Cerebellar cortex (tissue), 1 donor: ENCODE measurements at regions not wholly inside any gene's neighbourhood (a gene's known extent, or its start where the extent isn't known, plus 50 kb on each side); places are given as distances from the start of the nearest gene placed in this dataset.

Experiments used
- DNase-seq: peaks from one replicate; pipeline ENCODE4 v3.0.0-alpha.2; 2015; ENCODE audit warnings: low spot score

DNA sequence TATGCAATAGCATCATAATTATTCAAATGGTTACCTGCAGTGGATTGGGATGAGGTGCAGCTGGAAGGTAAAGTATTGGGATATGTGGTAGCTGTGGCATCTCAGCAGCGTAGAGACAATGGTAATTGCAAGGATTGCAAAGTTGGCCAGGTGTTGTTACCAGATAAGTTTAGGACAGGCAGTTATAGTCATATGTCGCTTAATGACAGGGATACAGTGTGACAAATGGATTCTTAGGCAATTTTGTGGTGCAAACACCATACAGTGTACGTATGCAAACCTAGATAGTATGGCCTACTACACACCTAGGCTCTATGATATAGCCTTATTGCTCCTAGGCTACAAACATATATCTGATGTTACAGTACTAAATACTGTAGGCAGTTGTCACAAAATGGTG lies 163.5 kb upstream of the LYZL2 start:
- DNase-seq = no peak

DNA sequence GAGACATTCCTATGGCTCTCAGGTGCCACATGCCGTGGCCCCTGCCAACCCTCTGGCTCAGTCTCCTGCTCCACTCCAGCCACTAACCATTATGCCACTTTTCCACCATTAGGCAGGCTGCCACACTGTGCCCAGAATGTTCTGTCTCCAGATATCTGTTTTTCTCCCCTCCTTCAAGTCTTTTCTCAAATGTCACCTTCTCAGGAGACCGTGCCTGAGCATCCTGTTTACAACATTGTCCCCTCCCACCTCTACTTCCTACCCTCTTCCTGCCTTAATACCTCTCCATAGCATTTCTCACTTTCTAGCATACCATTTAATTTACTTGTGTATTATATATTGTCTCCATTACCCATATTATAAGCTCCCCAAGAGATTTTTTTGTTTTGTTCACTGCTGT lies 162.5 kb upstream of the LYZL2 start:
- DNase-seq = no peak

DNA sequence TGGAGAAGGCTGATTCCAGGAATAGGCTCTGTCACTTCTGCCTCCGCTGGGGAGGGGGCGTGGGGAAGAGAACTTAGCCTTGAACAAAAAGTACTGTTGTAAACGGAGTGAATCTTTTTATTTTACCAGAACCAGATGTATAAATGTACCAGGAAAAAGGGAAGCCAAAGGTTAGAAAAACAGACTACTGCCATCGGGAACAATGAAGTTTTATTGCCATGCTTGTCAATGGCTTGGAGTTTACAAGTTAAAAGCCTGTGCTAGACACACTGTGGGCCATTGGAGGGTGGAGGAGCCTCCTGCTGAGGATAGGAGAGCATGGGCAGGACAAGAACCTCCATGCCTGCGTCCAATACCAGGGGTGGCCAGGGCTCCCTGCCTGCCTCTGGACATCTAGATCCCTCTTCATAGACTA lies 161.7 kb upstream of the LYZL2 start:
- no peak for DNase-seq

DNA sequence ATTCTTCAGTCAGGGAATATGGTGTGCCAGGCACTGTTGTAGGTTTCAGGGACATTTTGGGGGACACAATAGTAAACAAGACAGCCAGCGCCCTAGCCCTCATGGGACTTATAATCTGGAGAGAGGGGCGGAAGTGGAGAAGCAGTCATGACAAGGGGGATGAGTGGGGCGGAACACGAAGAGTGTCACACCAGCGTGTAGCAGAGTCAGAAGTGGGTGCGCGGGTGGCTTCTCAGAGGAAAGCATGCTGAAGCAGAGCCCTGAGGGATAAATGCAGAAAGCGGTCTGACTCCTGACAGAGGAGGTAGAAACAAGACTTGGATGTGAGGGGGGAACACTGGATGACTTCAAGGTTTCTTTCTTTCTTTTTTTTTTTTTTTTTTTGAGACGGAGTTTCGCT lies 160.3 kb upstream of the LYZL2 start:
- no peak for DNase-seq

DNA sequence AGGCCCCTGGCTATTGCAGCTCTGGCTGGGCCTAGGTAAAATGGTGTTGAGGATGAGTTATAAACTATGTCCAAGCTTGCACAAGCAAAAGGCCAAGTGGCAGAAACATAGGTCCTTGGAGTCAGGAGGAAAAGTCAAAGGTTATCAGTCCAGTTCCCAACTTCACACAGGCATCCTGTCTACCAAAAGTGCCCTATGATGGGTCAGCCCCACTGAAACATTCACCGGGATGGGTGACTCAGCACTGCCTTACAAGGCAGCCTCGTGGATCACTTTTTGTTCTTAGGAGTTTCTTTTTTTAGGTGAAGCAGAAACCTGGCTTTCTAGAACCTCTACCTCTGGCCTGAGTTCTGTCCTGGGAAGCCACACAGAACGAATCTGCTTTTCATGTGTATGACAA lies 158.8 kb upstream of the LYZL2 start:
- no peak for DNase-seq

DNA sequence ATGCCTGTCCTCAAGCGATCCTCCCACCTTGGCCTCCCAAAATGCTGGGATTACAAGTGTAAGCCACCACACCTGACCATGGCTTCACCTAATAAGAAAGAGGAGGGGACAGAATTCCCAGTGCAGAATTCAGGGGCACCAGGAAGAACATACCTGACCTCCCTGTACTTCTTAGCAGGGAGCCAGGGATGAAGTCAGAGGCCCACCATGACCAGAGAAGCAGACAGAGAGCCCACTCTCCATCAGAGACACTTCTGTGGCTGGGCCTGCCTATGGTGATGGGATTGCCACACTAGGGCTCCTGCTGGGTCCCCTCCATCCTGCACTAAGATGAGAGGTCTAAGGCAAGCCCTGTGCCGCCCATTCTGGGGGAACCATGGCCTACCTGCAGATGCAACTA lies 157.4 kb upstream of the LYZL2 start:
- no peak for DNase-seq

DNA sequence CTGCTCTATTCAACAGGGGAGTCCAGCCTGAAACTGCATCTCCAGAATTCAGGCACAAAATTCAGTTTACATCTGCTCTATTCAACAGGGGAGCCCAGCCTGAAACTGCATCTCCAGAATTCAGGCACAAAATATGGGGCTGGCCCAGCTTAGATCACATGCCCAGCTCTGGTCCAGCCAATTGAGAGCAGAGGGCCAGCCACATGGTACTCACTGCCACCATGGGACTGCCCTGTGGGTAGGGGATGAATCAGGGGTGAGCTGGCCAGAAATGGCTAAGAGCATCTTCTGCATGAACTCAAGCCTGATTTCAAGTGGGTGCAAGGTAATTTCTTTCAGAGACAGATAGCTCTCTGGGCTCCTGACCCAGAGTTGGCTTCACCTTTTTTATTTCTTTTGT lies 156.6 kb upstream of the LYZL2 start:
- peak; percentile 1 for DNase-seq

DNA sequence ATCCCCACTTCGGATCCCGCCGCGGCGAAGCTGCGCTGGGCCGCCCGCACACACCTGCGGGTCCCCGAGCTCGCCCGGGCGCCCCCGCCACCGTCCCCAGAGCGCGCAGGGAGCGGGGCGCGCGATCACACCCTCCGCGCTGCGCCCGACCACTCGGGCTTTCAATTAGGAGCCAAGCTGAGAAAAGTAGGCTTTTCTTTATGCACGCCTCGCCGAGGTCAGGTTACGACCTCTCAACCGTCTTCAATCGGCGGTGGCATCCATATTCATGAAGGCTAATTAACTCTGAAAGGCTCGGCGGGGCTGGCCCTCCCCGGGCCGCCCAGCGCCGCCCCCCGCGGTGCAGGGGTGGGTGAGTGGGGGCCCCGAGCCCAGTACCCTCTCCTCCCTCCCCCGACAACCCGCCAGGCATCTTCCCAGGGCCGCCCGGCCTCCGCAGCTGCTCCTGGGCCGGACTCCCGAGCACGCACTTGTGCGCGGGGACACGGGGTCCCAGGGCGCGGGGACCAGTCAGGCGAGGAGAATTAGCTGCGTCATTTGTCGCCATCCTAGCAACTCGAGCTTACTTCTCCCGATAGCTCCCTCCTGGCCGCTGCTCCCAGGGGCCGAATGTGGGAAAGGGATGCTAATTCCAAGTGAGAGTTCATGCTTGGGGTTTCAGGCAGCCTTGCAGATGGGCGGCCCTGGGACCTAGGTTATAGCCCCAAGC lies 155.5 kb upstream of the LYZL2 start:
- DNase-seq = peak; percentile 76

DNA sequence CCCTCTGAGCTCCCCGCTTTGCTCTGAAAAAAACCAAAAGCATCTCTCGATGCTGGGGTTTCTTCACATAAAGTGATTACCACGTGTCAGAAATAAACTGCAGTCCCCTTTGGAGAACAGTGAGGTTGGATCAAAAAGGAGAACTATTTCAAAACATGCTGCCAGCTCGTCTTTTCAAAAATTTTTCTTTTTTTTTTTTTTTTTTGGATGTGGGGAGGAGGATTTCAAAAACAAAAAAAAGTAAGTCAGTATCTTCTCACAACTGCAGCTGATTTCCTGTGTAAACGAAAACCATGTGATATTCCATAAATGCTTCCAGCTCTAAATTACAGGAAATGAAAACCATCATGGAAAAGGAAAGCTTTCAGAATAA lies 155.0 kb upstream of the LYZL2 start:
- peak; percentile 21 for DNase-seq

DNA sequence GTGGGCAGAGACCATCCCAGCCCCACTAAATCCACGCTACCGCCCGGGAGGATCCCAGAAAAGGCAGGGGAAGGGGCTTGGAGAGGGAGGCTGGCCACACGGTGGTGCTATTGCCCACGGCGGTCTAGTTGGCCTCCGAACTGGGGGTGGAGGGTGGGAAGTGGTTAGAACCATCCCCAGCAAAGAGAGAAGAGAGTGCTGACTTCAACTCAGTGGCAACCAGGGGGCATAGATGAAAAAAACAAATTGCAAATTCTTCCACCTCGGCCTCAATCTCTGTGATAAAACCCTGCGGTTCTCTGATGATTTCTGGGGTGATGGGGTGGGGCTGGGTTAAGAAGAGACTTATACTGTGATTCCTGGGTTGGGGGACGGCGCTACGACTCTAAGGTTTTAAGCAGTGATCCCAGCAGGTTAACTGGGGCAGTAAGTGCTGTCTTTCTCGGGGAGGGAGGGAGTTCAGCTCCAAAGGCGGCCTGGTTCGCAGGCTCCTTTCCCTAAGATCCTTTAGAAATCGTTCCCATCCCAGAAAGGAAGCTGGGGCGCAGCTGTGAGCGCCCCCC lies 154.5 kb upstream of the LYZL2 start:
- DNase-seq = peak; percentile 82

DNA sequence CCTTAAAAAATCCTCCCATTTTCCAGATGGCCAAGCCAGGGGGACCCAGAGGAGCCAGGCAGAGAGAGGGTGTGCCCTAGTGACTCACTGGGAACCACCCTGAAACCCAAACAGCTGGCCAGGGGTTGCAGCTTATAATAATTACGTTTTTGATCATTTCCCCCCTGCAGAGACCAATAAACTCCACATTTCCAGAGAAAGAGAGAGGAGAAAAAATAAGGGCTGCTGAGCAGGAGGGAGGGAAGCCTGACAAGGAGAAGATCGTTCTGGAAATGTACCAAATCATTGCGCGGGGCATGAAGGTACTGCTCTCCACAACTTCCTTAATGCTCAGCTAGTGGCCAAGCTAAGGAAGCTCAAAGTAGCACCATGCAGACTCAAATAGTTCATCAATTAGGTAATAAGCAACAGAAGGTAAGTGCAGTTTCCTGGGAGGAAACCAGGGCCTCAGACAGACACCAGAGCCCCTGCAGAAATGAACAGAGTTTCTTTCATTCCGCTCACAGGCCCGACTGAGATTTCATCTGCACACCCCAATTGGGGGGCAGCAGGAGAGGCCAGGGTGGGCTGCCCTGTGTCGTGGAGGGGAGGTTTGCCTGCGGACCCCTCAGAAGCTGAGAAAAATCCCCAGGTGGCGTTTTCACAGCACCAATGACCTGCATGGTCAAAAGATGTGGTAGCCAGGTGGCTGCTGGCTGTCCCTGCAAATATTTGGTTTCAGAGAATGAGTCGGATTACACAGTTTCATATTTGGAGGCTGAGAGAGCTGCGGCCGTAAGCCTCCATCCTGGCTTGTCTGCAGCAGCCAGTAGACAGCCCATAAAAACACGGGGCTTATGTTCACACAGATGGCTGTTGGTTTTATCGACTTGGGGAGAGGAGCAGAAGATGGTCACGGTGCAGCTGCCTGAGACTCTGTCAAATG lies 153.2 kb upstream of the LYZL2 start:
- DNase-seq = no peak

DNA sequence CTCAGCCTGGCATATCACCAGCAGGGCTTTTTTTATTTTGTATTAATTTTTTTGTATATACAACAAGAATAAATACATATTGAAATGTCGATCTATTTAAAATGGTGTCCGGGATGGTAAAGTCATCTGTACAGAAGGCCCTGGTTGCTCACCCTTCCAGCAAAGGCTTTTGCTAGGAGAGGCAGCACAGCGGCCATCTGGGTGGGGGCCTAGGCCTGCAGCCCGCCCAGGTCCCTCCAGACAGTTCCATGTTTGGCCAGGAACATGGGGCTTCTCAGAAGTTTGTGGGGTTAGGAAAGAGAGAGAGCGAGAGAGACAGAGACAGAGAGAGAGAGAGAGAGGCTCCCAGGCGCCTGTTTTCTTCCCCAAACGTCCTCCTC lies 152.6 kb upstream of the LYZL2 start:
- DNase-seq = no peak

DNA sequence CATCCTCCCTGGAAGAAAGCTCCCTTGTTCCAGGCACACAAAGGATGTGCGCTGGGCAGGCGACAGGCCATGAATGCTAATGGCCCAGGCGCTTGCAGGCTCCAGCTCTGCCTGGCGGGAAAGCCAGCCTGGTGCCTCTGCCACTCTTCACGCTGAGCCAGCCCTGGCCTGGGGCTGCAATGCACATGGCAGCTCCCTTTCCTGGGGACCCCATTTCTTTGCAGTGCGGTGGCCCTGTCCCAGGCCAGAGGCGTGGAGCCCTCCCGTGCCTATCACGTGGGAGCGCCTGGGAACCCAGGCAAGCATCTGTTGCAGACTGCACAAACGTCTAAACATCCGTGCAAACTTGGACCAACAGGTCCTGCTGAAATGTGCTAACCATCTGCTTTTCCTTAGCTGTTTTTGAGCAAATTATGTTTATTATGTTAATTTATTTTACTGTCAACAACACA lies 152.1 kb upstream of the LYZL2 start:
- DNase-seq = peak; percentile 17

DNA sequence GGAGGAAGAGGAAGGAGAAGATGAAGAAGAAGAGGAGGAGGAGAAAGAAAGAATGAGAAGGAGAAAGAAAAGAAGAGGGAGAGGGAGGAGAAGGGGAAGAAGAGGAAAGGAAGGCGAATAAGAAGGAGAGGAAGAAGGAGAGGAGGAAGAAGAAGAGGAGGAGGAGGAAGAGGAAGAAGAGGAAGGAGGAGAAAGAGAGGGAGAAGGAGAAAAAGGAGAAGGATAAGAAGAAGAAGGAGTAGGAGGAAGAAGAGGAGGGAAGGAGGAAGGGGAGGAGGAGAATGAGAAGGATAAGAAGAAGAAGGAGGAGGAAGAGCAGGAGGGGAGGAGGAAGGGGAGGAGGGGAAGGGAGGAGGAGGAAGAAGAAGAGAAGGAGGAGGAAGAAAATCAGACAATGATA lies 149.2 kb upstream of the LYZL2 start:
- no peak for DNase-seq

DNA sequence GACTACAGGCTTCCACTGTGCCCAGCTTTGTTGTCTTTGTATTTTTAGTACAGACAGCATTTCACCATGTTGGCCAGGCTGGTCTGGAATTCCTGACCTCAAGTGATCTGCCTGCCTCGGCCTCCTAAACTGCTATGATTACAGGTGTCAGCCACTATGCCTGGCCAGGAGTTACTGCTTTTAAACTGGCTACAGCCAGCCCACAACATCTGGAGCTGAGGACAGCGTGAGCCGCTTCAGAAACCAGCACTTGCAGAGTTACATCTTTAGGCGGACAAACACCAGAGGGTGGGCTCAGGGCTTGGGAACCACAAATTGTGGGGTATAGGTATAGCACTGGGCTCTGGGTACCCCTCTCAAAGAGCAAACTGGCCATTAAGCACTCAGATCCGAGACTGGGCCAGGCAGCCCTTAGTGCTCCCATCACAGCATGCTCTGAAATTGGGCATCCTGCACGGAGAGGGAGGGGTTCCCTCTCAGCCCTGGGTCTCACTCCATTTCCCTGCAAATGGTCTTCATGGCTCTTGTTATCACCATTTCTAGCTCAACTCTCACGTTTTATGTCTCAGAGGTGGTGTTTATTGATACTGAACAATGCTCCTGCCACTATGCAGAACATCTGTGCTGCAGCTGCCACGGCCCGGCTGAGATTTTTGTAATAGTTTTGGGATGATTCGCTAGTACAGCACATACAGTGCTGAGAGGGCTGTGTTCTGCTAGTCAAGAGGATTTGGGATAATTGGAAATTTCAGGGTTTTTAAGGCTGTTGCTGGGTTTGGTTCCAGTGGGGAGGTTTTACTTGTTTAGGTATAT lies 146.4 kb upstream of the LYZL2 start:
- DNase-seq = no peak

DNA sequence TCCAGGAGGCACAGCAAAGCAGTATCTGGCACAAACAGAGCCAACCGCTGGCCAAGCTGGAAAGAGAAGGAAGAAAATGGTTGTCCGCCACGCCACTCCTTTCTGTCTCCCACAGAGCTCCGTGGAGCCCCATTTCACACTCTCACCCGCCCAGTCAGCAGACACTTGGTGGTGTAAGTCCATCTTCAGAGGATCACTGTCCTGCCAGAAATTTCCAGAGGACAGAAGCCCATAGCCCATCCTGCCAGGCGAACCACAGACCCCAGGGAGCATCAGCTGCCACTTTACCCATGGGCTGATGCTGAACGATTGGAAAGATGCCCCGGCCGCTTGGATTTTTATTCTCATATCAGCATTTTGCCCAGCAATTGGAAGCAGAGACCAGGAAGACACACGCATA lies 144.7 kb upstream of the LYZL2 start:
- no peak for DNase-seq

DNA sequence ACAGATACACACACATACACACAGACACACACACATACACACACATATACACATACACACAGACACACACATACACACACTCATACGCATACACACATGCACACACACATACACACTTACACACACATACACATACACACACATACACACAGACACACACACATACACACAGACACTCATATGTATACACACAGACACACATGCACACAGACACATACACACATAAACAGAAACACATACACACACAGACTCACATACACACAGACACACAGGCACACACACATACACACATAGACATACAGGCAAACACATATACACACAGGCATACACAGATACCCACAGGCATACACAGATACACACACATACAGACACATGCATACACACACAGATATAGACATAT lies 143.9 kb upstream of the LYZL2 start:
- no peak for DNase-seq

DNA sequence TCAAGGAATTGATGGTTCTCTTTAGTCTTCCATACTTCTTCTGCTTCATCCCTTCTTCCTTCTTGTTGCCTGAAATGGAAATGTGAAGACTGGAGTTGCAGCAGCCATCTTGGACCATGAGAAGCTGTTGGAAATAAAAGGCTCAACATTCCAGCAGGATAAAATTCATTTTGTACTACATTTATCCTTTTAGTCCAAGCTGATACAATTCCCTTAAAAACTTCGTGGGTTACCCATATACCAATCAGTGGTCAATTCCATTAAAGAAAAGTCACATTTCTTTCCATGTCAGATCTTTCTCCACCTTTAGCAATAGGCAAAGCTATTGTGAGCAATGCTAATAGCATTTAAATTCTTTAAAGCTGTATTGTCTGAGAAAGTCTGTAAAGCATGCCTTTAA lies 141.3 kb upstream of the LYZL2 start:
- no peak for DNase-seq

DNA sequence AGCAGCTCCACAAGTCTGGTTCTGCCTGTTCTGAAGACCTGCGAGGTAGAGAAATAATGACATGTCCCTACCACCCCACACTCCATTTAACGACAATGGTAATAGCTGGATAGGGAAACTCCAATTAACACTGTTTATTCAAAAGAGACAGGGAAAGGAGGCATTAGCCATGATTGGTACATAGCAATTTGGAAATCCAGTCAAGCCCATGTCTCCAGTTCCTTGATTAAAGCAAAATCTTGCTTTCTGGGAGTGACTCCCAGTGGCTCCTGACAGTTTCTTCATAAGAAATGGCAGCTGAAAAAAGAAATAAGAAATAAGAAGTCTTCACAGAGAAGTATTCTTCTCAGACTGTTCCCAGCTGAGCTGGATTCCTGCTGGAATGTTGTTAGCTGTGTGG lies 140.7 kb upstream of the LYZL2 start:
- no peak for DNase-seq

DNA sequence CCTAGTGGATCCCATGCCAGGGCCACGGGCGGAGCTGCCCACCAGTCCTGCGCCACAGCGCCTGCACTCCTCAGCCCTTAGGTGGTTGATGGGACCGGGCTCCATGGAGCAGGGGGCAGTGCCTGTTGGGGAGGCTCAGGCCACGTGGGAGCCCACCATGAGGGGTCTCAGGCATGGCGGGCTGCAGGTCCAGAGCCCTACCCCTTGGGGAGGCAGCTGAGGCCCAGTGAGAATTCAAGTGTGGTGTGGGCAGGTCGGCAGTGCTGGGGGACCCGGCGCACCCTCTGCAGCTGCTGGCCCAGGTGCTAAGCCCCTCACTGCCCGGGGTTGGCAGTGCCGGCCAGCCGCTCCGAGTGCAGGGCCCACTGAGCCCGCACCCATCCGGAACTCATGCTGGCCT lies 139.8 kb upstream of the LYZL2 start:
- DNase-seq = no peak

DNA sequence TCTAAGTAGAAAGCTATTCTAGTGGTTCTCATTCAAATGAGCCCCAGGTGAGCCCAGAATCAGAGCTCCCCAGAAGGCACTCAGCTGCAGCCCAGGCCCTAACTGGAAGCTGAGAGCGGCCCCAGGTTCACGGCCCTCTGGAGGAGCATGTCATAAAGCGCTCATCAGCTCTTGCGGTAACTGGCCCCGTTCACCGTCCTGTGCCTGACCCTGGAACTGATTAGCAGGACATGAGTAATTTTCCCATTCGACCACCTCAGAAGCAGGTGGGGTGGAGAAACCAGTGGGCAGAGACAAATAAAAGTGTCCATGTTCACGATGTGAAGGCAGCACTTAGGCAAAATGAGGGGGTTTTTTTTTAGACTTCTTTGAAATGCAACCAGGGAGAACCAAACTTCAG lies 136.1 kb upstream of the LYZL2 start:
- DNase-seq = no peak

DNA sequence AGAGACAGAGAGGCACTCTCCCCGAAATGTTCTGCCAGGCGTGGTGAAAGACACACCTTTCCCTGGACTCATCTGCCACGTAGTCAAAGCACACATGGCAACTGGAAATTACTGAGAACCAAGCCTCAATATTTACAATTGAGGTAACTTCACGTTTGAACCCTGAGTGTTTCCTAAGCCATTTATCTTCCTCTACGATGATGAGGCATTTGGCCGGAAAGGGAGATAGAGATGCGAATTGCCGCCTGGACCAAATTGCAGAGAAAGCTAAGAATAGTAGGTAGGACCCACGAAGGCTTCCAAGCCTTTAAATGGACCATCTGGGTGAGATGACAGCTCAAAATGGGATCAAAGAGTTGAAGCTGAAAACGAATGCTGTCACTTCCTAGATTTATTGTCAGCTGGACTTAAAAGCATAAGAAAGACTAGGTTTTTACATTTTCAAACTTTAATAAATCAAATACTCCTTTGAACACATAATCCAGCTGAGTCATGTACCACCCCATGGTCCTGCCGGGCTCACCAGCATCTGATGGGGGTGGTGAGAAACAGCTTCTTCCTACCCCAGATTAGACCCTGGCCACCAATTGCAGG lies 135.6 kb upstream of the LYZL2 start:
- no peak for DNase-seq
